CD4-positive, CD25-positive, alpha-beta regulatory T cell (primary cell): ENCODE measurements at regions not wholly inside any gene's neighbourhood (a gene's known extent, or its start where the extent isn't known, plus 50 kb on each side); places are given as distances from the start of the nearest gene placed in this dataset.
A peak's percentile ranks its signal among the peaks of the same experiment; 100 is the strongest.

Experiments used
- ATAC-seq, 2 donors: fragments of 150-1000 bp; cut with Tn5 transposase; one replicate each; pipeline ENCODE4 v1.10.0; 2021; ENCODE audit warnings: low read depth in 2 of 2, moderate number of reproducible peaks in 2 of 2, moderate library complexity in 1 of 2
- DNase-seq, 3 donors: peaks; one replicate each; pipeline versions ENCODE4 v3.0.0 to v3.0.0-alpha.2; 2012 to 2022; ENCODE audit warnings: mixed read lengths in 1 of 3
- H3K27ac ChIP-seq: one replicate; pipeline ENCODE4 v1.7.0; 2013; ENCODE audit warnings: mild to moderate bottlenecking, low read length; ENCODE audit not compliant: insufficient read depth, poor library complexity, severe bottlenecking
- H3K27me3 ChIP-seq: one replicate; pipeline ENCODE4 v1.7.0; 2013; ENCODE audit warnings: low read length; ENCODE audit not compliant: control insufficient read depth, insufficient read depth
- H3K36me3 ChIP-seq: one replicate; pipeline ENCODE4 v1.7.0; 2013; ENCODE audit warnings: mild to moderate bottlenecking, low read length, moderate library complexity; ENCODE audit not compliant: control insufficient read depth, insufficient read depth
- H3K4me1 ChIP-seq: 2 replicates; pipeline ENCODE4 v1.7.0; 2013; ENCODE audit warnings: mild to moderate bottlenecking, low read length; ENCODE audit not compliant: insufficient read depth, control insufficient read depth, poor library complexity, severe bottlenecking
- H3K4me3 ChIP-seq: one replicate; pipeline ENCODE4 v1.7.0; 2013; ENCODE audit warnings: low read depth, mild to moderate bottlenecking, low read length, moderate library complexity
- H3K9me3 ChIP-seq, 2 experiments: 1 replicate in 1 of 2; 2 replicates in 1 of 2; pipeline ENCODE4 v1.7.0; 2013; ENCODE audit warnings: low read length in 2 of 2, mild to moderate bottlenecking in 1 of 2, moderate library complexity in 1 of 2; ENCODE audit not compliant: control insufficient read depth in 2 of 2
- H3K27ac Mint-ChIP-seq, 3 donors: one replicate each; pipeline ENCODE4 v1.8.0; 2020 to 2022; ENCODE audit warnings: mild to moderate bottlenecking in 3 of 3, mixed read lengths in 3 of 3, moderate library complexity in 2 of 3
- H3K27me3 Mint-ChIP-seq: one replicate; pipeline ENCODE4 v1.8.0; 2022; ENCODE audit warnings: mild to moderate bottlenecking, mixed read lengths
- H3K36me3 Mint-ChIP-seq: one replicate; pipeline ENCODE4 v1.8.0; 2020; ENCODE audit warnings: mixed read lengths
- H3K4me1 Mint-ChIP-seq, 4 donors: one replicate each; pipeline ENCODE4 v1.8.0; 2020 to 2022; ENCODE audit warnings: mixed read lengths in 4 of 4, mild to moderate bottlenecking in 1 of 4
- H3K4me3 Mint-ChIP-seq, 4 donors: one replicate each; pipeline ENCODE4 v1.8.0; 2020 to 2022; ENCODE audit warnings: mild to moderate bottlenecking in 4 of 4, mixed read lengths in 4 of 4, moderate library complexity in 3 of 4
- H3K9me3 Mint-ChIP-seq, 7 donors: one replicate each; pipeline ENCODE4 v1.8.0; 2020 to 2022; ENCODE audit warnings: mixed read lengths in 7 of 7, mild to moderate bottlenecking in 3 of 7, moderate library complexity in 2 of 7

- no peaks in the 10 kb centered on the region for H3K9me3 ChIP-seq
- H3K4me3 ChIP-seq, result no peak overlapping the region
- H3K4me3 Mint-ChIP-seq, result no peak overlapping the region
- H3K27ac ChIP-seq, result no peak overlapping the region
- DNase-seq (no peak), ATAC-seq (no peak)
- no peak overlapping the region for H3K27ac Mint-ChIP-seq
- H3K36me3 ChIP-seq, result no peaks in the 10 kb centered on the region
- H3K27me3 ChIP-seq, result peaks cover 10% of the 10 kb centered on the region
- H3K4me1 ChIP-seq, result no peaks in the 10 kb centered on the region
- no peaks in the 10 kb centered on the region for H3K4me1 Mint-ChIP-seq
- H3K27me3 Mint-ChIP-seq, result peaks cover 23% of the 10 kb centered on the region
- H3K9me3 Mint-ChIP-seq, result peaks cover 0 to 3% (median 0%) of the 10 kb centered on the region in 7 donors
- no peaks in the 10 kb centered on the region for H3K36me3 Mint-ChIP-seq
These were observed 76.0 kb downstream of the FAM124B start for GRCh38 chr2:224325941-224326340.

- peaks cover 0 to 3% (median 0%) of the 10 kb centered on the region in 7 donors for H3K9me3 Mint-ChIP-seq
- H3K27ac Mint-ChIP-seq, result no peak overlapping the region
- Histone ChIP-seq H3K4me3 (no peak overlapping the region), H3K4me1 (no peaks in the 10 kb centered on the region), H3K27ac (no peak overlapping the region), H3K36me3 (no peaks in the 10 kb centered on the region), H3K27me3 (peaks cover 9% of the 10 kb centered on the region), H3K9me3 (no peaks in the 10 kb centered on the region)
- H3K36me3 Mint-ChIP-seq, result no peaks in the 10 kb centered on the region
- no peak for DNase-seq
- peaks cover 31% of the 10 kb centered on the region for H3K27me3 Mint-ChIP-seq
- H3K4me3 Mint-ChIP-seq, result no peak overlapping the region
- H3K4me1 Mint-ChIP-seq, result no peaks in the 10 kb centered on the region
- no peak for ATAC-seq
These were observed 77.3 kb downstream of the FAM124B start for GRCh38 chr2:224324604-224325003.

- Histone ChIP-seq H3K4me3 (no peak overlapping the region), H3K9me3 (no peaks in the 10 kb centered on the region), H3K27ac (no peak overlapping the region), H3K4me1 (no peaks in the 10 kb centered on the region), H3K36me3 (no peaks in the 10 kb centered on the region), H3K27me3 (peaks cover 6% of the 10 kb centered on the region)
- ATAC-seq (no peak), DNase-seq (no peak)
- no peaks in the 10 kb centered on the region for H3K4me1 Mint-ChIP-seq
- H3K9me3 Mint-ChIP-seq, result no peaks in the 10 kb centered on the region
- H3K27ac Mint-ChIP-seq, result no peak overlapping the region
- H3K36me3 Mint-ChIP-seq, result no peaks in the 10 kb centered on the region
- peaks cover 33% of the 10 kb centered on the region for H3K27me3 Mint-ChIP-seq
- no peak overlapping the region for H3K4me3 Mint-ChIP-seq
These were observed 81.2 kb downstream of the FAM124B start for GRCh38 chr2:224320660-224321059.

GRCh38 chr2:224319750-224320149, 82.2 kb downstream of the FAM124B start:
- Histone ChIP-seq H3K27ac (no peak overlapping the region), H3K9me3 (no peaks in the 10 kb centered on the region), H3K4me3 (no peak overlapping the region), H3K27me3 (peaks cover 6% of the 10 kb centered on the region), H3K36me3 (no peaks in the 10 kb centered on the region), H3K4me1 (no peaks in the 10 kb centered on the region)
- H3K9me3 Mint-ChIP-seq, result no peaks in the 10 kb centered on the region
- peaks cover 30% of the 10 kb centered on the region for H3K27me3 Mint-ChIP-seq
- no peaks in the 10 kb centered on the region for H3K36me3 Mint-ChIP-seq
- H3K27ac Mint-ChIP-seq, result no peak overlapping the region
- ATAC-seq (no peak), DNase-seq (no peak)
- H3K4me1 Mint-ChIP-seq, result no peaks in the 10 kb centered on the region
- no peak overlapping the region for H3K4me3 Mint-ChIP-seq

GRCh38 chr2:224312741-224313140, 89.2 kb downstream of the FAM124B start:
- no peak for ATAC-seq
- Histone ChIP-seq H3K27me3 (peaks cover 1% of the 10 kb centered on the region), H3K4me1 (no peaks in the 10 kb centered on the region), H3K9me3 (no peaks in the 10 kb centered on the region), H3K4me3 (no peak overlapping the region), H3K36me3 (no peaks in the 10 kb centered on the region), H3K27ac (no peak overlapping the region)
- no peak overlapping the region for H3K27ac Mint-ChIP-seq
- DNase-seq, result no peak
- H3K27me3 Mint-ChIP-seq, result peaks cover 16% of the 10 kb centered on the region
- H3K4me1 Mint-ChIP-seq, result no peaks in the 10 kb centered on the region
- H3K9me3 Mint-ChIP-seq, result no peaks in the 10 kb centered on the region
- no peaks in the 10 kb centered on the region for H3K36me3 Mint-ChIP-seq
- no peak overlapping the region for H3K4me3 Mint-ChIP-seq

- Histone ChIP-seq H3K4me1 (no peaks in the 10 kb centered on the region), H3K4me3 (no peak overlapping the region), H3K27ac (no peak overlapping the region), H3K27me3 (peaks cover 1% of the 10 kb centered on the region), H3K36me3 (no peaks in the 10 kb centered on the region), H3K9me3 (no peaks in the 10 kb centered on the region)
- H3K4me3 Mint-ChIP-seq, result no peak overlapping the region
- no peaks in the 10 kb centered on the region for H3K36me3 Mint-ChIP-seq
- H3K27me3 Mint-ChIP-seq, result peaks cover 12% of the 10 kb centered on the region
- DNase-seq (no peak), ATAC-seq (no peak)
- H3K9me3 Mint-ChIP-seq, result no peaks in the 10 kb centered on the region
- H3K27ac Mint-ChIP-seq, result no peak overlapping the region
- H3K4me1 Mint-ChIP-seq, result peaks cover 0 to 4% (median 0%) of the 10 kb centered on the region in 4 donors
These were observed 90.8 kb downstream of the FAM124B start for GRCh38 chr2:224310943-224311625.

GRCh38 chr2:224309176-224309575, 92.7 kb downstream of the FAM124B start:
- no peak overlapping the region for H3K27ac ChIP-seq
- Mint-ChIP-seq H3K4me1 (peaks cover 0 to 4% (median 0%) of the 10 kb centered on the region in 4 donors), H3K27me3 (peaks cover 12% of the 10 kb centered on the region)

GRCh38 chr2:224308272-224308911, 93.5 kb downstream of the FAM124B start:
- H3K36me3 Mint-ChIP-seq, result no peaks in the 10 kb centered on the region
- peaks cover 0 to 4% (median 0%) of the 10 kb centered on the region in 4 donors for H3K4me1 Mint-ChIP-seq
- peaks cover 7% of the 10 kb centered on the region for H3K27me3 Mint-ChIP-seq
- H3K4me3 Mint-ChIP-seq, result no peak overlapping the region
- DNase-seq (peak in 1 of 3 donors; percentile 2), ATAC-seq (no peak)
- Histone ChIP-seq H3K27me3 (no peaks in the 10 kb centered on the region), H3K4me3 (no peak overlapping the region), H3K27ac (no peak overlapping the region), H3K4me1 (no peaks in the 10 kb centered on the region), H3K9me3 (no peaks in the 10 kb centered on the region), H3K36me3 (no peaks in the 10 kb centered on the region)
- no peaks in the 10 kb centered on the region for H3K9me3 Mint-ChIP-seq
- no peak overlapping the region for H3K27ac Mint-ChIP-seq

More at GRCh38 chr2:224309176-224309575, 92.7 kb downstream of the FAM124B start:
- no peak for DNase-seq
- ATAC-seq, result no peak
- no peak overlapping the region for H3K4me3 ChIP-seq
- no peaks in the 10 kb centered on the region for H3K9me3 Mint-ChIP-seq
- no peak overlapping the region for H3K4me3 Mint-ChIP-seq
- peaks cover 1% of the 10 kb centered on the region for H3K27me3 ChIP-seq
- no peaks in the 10 kb centered on the region for H3K36me3 Mint-ChIP-seq
- H3K4me1 ChIP-seq, result no peaks in the 10 kb centered on the region
- H3K9me3 ChIP-seq, result no peaks in the 10 kb centered on the region
- H3K27ac Mint-ChIP-seq, result no peak overlapping the region
- no peaks in the 10 kb centered on the region for H3K36me3 ChIP-seq
